Mammary epithelial cell (primary cell): ENCODE measurements at regions not wholly inside any gene's neighbourhood (a gene's known extent, or its start where the extent isn't known, plus 50 kb on each side); places are given as distances from the start of the nearest gene placed in this dataset.

Source experiments
- CTCF ChIP-seq, 2 donors: IDR thresholded peaks in 1 of 2; conservative IDR thresholded peaks in 1 of 2; 2 replicates each; pipeline ENCODE4 v1.5.1; 2011 to 2012; ENCODE audit warnings: inconsistent platforms in 2 of 2, low read length in 2 of 2, mild to moderate bottlenecking in 2 of 2, control low read depth in 1 of 2, low read depth in 1 of 2; ENCODE audit not compliant: insufficient read depth in 1 of 2; ENCODE audit errors: extremely low read depth in 1 of 2
- EZH2 ChIP-seq: IDR thresholded peaks from 2 replicates; pipeline ENCODE4 v1.6.1; 2012; ENCODE audit warnings: low read length, inconsistent platforms, borderline replicate concordance

- TF ChIP-seq CTCF (conservative IDR thresholded peaks at IDR 0.05 in 1 of 2, IDR thresholded peaks at IDR 0.05 in 1 of 2; ENCODE audit: extremely low read depth in 1 of 2, insufficient read depth in 1 of 2, low read depth in 1 of 2, low read length in 2 of 2) (no peak), EZH2 (no peak)
Observed at GRCh38 chr13:65756071-65756671, 1474.0 kb downstream of the PCDH9 start.
